DND-41 (cell line): ENCODE measurements at regions not wholly inside any gene's neighbourhood (a gene's known extent, or its start where the extent isn't known, plus 50 kb on each side); places are given as distances from the start of the nearest gene placed in this dataset.

Source experiments
- ATAC-seq: fragments of 200-7000 bp; cut with Tn5 transposase; 3 replicates; pipeline ENCODE4 v1.9.1; 2021; ENCODE audit warnings: low read depth; ENCODE audit not compliant: insufficient read depth
- DNase-seq: peaks from one replicate; pipeline ENCODE4 v3.0.0-alpha.2; 2020
- H2AFZ ChIP-seq: 2 replicates; pipeline ENCODE4 v1.6.0; 2012; ENCODE audit warnings: low read depth, low read length
- H3K27ac ChIP-seq: 2 replicates; pipeline ENCODE4 v1.5.1; 2012; ENCODE audit warnings: low read length, inconsistent platforms
- H3K27me3 ChIP-seq: fragments of 200-600 bp; sonication (generic); 2 replicates; pipeline ENCODE4 v1.6.0; 2012; ENCODE audit warnings: low read length, mild to moderate bottlenecking, inconsistent platforms; ENCODE audit not compliant: insufficient read depth, poor library complexity
- H3K36me3 ChIP-seq: 2 replicates; pipeline ENCODE4 v1.5.1; 2012; ENCODE audit warnings: low read length, inconsistent platforms; ENCODE audit not compliant: insufficient read depth
- H3K4me1 ChIP-seq: 2 replicates; pipeline ENCODE4 v1.5.1; 2012; ENCODE audit warnings: mild to moderate bottlenecking, low read length; ENCODE audit not compliant: insufficient read depth
- H3K4me2 ChIP-seq: 2 replicates; pipeline ENCODE4 v1.6.0; 2012; ENCODE audit warnings: mild to moderate bottlenecking, moderate library complexity, low read length, inconsistent platforms; ENCODE audit not compliant: insufficient read depth
- H3K4me3 ChIP-seq, 2 experiments: fragments of 200-600 bp in 1 of 2; shearing (Covaris generic) in 1 of 2; 2 replicates each; pipeline ENCODE4 v1.5.1; 2012 to 2016; ENCODE audit warnings: inconsistent platforms in 2 of 2, low read length in 2 of 2, mild to moderate bottlenecking in 2 of 2, low read depth in 1 of 2, moderate library complexity in 1 of 2
- H3K79me2 ChIP-seq: 2 replicates; pipeline ENCODE4 v1.6.0; 2012; ENCODE audit warnings: low read length, inconsistent platforms; ENCODE audit not compliant: insufficient read depth
- H3K9ac ChIP-seq: 2 replicates; pipeline ENCODE4 v1.6.0; 2012; ENCODE audit warnings: low read depth, mild to moderate bottlenecking, inconsistent platforms, low read length, moderate library complexity
- H3K9me3 ChIP-seq: 2 replicates; pipeline ENCODE4 v1.5.1; 2012; ENCODE audit warnings: low read length, moderate library complexity, mild to moderate bottlenecking, inconsistent platforms; ENCODE audit not compliant: insufficient read depth, severe bottlenecking
- H4K20me1 ChIP-seq: 2 replicates; pipeline ENCODE4 v1.6.0; 2012; ENCODE audit warnings: low read length; ENCODE audit not compliant: insufficient read depth
- EZH2 ChIP-seq: IDR thresholded peaks from 3 replicates; pipeline ENCODE4 v1.6.1; 2012; ENCODE audit warnings: borderline replicate concordance, low read depth, mild to moderate bottlenecking, moderate library complexity, low read length, inconsistent platforms; ENCODE audit not compliant: severe bottlenecking
- TF ChIP-seq, protein P1 (sequence below): IDR thresholded peaks from 2 replicates; pipeline ENCODE4 v1.5.1; 2012; ENCODE audit warnings: borderline replicate concordance, low read length, moderate library complexity, mild to moderate bottlenecking; ENCODE audit not compliant: poor library complexity, severe bottlenecking; ENCODE audit errors: extremely low read depth

DNA sequence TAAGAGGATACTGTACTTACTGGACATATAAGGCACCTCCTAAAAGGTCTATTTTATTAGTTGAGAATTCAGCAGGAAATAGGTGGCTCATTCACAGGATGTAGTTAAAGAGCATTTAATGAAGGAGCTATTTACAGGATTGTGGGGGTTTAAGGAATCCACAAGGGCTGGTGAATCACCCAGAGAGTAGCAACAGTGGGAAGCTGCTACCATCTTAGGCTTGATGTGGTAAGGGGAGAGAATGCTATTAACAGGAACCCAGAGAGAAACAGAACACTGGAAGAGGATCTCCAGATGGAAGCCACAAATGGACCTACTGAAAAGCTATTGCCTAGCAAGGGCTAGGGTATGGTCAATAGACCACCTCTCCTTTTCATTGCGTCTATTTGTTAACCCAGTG is 52.0 kb upstream of the COL11A1 start:
- Histone ChIP-seq H3K79me2 (no peaks in the 10 kb centered on the region), H3K4me3 (no peak overlapping the region), H3K9ac (no peak overlapping the region), H3K4me2 (no peak overlapping the region), H3K9me3 (no peaks in the 10 kb centered on the region), H4K20me1 (no peaks in the 10 kb centered on the region), H2AFZ (no peak overlapping the region), H3K27me3 (no peaks in the 10 kb centered on the region), H3K27ac (no peak overlapping the region), H3K36me3 (no peaks in the 10 kb centered on the region), H3K4me1 (peaks cover 6% of the 10 kb centered on the region)
- TF ChIP-seq, protein P1, sequence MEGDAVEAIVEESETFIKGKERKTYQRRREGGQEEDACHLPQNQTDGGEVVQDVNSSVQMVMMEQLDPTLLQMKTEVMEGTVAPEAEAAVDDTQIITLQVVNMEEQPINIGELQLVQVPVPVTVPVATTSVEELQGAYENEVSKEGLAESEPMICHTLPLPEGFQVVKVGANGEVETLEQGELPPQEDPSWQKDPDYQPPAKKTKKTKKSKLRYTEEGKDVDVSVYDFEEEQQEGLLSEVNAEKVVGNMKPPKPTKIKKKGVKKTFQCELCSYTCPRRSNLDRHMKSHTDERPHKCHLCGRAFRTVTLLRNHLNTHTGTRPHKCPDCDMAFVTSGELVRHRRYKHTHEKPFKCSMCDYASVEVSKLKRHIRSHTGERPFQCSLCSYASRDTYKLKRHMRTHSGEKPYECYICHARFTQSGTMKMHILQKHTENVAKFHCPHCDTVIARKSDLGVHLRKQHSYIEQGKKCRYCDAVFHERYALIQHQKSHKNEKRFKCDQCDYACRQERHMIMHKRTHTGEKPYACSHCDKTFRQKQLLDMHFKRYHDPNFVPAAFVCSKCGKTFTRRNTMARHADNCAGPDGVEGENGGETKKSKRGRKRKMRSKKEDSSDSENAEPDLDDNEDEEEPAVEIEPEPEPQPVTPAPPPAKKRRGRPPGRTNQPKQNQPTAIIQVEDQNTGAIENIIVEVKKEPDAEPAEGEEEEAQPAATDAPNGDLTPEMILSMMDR: no peak
- no peak for TF ChIP-seq EZH2
- no peak for ATAC-seq
- no peak for DNase-seq
